Stimulated activated CD8-positive, alpha-beta memory T cell treated with anti-CD3 and anti-CD28 coated beads, Interleukin-12 subunit alpha, Interleukin-12 subunit beta, amount 100 ng/mL, for 1 hour (primary cell): ENCODE measurements at regions not wholly inside any gene's neighbourhood (a gene's known extent, or its start where the extent isn't known, plus 50 kb on each side); places are given as distances from the start of the nearest gene placed in this dataset.
"Not testable (repeated sequence)": the region's sequence is repeated elsewhere in the genome, so short reads cannot be mapped to it uniquely, and the experiment has no call there.

Source experiments
- DNase-seq: peaks from one replicate; pipeline ENCODE4 v3.0.0-alpha.2; 2020; ENCODE audit warnings: low read depth

DNA sequence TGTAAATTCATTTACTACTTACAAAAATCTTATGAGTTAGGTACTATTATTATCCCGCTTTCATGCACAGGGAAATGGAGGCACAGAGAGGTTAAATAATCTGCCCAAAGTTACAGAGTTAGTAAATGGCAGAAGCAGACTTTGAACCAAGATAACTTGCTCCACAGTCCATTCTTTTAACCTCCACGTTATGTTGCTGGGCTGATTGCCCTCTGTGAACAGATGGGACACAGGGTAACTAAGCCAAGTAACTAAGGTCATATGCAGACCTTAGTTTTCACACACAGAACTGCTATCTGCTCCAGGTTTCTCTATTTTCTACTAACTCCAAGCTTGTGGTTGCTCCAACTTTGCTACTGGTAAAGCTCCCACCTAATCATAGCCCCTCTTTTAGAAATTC is 147.1 kb upstream of the IFNG-AS1 start:
- no peak for DNase-seq

DNA sequence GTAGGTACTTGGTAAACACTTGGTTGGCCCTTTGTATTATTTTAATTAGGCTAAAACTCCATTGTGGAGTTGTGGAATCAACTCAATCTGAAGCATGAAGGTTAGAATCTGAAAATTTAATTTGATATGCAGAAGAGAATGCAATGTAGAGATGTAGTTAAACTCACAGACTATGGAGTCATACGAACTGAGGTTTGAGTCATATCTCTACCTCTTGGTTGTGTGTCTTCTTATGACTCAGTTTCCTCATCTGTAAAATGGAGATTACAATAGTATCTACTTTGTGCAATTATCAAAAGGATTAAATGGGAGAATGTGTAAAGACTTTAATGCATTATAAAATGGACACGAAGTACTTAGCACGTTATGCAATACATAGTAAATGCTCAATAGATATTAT is 146.0 kb upstream of the IFNG-AS1 start:
- no peak for DNase-seq

DNA sequence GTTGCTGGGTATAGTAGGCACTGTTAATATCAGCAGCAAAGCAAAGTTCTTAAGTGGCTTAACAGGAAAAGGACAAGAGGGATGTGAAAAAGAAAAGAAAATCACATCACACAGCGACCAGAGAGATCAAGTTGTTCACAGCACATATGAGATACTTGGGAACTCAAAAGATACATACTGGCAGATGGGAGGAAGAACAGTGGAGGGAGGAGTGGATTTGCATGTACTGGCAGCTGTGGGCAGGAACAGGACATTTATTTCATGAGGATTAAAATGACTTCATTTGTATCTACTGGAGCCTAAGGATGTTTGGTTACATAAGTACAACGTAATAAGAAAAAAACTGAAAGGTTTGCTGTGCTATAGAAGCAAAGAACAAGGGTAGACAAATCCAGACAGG is 136.5 kb upstream of the IFNG-AS1 start:
- DNase-seq, result no peak

DNA sequence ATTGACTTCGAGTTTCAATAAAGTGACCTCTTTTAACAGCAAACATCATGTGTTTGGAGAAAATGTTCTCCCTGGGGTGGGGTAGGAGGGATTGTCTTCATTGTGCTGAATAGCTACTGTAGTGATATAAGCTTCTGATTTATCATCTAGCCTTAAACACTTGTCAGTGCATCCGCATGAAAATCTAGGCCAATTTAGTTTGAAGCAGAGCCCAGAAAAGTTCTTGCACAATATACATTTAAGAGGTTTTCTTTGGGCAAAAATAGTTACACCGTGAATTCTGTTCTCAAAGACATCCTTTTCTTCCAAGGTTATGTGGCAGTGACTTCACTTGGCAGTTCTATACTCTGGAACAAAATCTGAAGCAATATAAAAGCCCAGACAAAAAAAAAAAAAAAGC is 136.0 kb upstream of the IFNG-AS1 start:
- DNase-seq, result no peak

DNA sequence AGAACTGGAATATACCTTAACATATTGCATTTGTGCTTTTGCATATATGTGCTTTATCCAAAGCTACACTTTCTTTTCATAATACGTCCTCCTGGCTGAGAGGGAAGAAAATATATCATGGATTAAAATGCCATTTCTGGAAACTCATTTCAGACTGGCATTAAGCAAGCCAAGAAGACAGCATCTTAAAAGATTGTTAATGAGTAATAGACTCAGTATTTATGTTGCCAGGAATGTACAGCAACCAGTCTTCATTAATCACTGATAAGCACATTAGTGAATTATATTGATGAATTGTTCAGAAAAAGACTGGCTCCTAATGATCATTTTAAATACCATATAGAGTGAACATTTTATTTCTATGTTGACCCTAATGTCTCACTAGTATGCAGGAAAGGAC is 134.9 kb upstream of the IFNG-AS1 start:
- DNase-seq, result no peak

DNA sequence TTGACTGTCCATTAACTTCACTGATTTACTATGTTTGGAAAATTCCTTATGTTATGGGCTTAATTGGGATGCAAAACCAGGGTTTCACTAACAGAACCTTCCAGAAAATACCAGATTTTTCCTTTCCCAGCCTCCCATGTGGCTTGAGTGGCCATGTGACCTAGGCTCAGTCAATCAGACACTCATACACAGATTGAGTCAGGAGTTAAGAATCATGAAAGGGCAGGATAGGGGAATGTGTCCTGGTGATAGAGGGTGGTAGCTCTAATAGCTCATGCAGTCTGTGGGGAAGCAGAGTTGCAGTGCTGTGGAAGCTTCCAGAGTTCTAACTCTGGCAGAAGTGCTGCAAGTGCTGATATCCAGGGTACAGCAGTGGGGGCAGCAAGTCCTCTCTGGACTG is 134.1 kb upstream of the IFNG-AS1 start:
- DNase-seq, result no peak

DNA sequence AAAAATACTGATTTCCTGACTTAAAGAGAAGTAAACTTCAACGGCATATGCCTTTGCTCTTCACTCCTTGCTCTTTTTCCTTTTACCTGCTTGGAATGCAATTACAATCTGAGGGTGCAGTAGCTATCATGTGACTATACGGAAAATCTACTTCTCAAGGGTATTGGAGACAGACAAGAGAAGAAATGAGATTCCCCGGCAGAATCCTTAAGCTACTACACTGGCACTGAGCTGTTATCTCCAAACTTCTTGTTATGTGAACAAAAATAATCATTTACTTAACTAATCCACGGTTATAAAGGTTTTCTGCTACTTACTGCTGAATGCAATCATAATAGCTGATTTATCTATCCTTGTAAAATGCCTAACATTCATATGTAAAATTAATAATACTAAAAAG is 118.0 kb upstream of the IFNG-AS1 start:
- DNase-seq, result no peak

DNA sequence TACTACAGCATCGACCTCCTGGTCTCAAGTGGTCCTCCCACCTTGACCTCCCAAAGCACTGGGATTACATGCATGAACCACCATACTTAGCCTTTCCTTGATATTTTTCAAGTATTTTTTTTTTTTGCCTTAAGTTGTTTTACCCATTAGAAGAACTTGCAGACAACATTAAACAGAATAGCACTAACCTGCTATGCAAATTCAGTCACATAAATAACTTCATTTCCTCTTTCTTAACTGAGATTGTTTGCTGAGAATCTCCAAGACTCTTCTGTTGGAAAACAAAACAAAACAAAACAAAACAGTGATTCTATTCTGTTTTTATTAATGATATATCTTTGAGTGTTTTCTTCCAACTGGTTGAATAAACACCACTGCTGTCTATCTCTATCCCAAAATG is 115.9 kb upstream of the IFNG-AS1 start:
- no peak for DNase-seq

DNA sequence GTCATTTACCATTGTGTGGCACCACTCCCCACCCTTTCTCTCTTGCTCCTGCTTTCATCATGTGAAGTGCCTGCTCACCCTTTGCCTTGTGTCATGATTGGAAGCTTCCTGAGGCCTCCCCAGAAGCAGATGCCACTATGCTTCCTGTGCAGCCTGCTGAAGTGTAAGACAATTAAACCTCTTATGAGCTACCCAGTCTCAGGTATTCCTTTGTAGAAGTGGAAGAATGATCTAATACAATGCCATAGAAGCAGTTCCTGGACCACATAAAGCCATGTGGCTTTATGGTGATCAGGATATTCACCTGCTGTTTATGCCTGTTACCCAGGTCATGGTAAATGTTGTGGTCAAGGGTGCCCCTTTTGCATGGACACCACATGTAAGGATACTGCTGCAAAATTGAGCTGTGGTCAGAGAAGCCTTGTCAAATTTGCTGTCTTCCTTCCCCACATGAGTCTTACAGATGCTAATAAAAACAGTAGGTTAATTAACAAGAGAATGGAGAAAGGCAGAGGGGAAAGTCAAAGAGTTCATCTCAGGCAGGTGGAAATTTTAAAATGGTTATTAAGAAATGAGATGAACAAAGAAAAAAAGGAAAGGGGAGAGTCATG is 112.8 kb upstream of the IFNG-AS1 start:
- no peak for DNase-seq

DNA sequence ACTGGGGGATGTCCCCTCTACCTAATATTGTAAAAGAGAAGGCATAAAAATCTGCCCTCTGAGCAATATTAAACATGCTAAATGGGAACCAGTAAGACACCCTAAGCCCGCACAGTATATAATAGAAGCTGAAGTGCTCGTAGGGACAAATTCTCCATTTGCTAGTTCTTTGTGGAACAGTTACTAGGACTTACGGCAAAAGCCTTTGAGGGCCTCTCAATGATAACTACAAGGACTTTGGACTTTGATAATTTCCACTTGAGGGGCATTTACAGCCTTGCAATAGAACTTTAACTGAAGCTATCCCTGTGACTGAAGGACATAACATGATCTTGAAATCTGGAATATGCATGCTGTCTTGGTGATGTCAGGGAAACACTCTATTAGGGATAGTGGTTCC is 111.5 kb upstream of the IFNG-AS1 start:
- DNase-seq, result no peak

DNA sequence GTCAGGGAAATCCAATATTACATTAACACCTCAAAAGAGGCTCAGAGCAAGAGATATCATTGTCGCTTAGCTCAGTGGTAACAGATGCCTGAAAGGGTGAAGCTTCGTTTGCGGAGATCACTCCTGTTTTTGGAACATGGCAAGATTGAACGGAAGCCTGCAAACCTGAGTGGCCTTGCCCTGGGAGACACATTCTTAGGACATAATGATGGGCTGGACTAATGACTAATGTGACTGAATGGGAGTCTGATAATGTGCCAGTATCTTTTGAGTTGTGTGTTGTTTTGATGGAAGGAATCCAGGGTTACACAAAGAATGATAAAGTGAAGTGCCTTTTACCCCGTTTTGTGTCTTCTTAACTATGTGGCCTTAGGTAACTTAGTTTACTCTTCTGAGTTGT is 109.3 kb upstream of the IFNG-AS1 start:
- no peak for DNase-seq

DNA sequence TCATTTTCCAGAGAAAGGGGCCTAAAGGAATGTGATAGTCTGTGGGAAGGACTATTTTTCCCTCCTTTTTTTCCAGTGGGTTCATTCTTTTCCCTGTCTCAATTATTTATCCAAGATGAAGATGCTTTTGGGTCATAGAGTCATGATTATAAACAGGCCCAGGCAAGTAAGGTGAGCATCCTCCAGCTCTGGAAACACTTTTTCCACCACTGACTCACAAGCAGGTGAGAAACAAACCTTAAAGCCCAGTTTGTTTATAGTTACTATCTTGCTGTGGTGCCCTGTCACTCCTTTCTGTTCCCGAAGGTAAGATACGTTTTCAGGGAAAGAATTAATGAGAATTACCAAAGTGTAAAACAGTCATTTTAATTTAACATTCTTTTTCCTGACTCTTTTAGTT is 107.7 kb upstream of the IFNG-AS1 start:
- no peak for DNase-seq

DNA sequence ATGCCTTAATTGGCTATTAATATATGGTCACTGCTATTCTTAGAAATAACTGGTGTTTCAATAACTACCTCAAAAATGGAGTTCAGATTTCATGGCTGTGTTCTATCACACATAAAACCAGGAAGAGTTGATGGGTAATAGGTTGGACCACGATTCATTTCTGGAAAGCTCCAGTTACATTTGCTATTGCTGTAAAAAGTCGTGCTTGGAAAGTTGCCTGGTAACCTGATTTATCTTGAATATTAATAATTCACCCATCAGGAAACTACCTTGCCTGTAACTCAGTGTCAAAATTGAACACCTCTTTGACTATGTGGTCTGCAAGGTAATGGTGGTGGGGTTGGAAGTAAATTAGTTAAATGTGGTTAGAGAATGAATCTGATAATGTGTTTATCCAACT is 104.7 kb upstream of the IFNG-AS1 start:
- no peak for DNase-seq

DNA sequence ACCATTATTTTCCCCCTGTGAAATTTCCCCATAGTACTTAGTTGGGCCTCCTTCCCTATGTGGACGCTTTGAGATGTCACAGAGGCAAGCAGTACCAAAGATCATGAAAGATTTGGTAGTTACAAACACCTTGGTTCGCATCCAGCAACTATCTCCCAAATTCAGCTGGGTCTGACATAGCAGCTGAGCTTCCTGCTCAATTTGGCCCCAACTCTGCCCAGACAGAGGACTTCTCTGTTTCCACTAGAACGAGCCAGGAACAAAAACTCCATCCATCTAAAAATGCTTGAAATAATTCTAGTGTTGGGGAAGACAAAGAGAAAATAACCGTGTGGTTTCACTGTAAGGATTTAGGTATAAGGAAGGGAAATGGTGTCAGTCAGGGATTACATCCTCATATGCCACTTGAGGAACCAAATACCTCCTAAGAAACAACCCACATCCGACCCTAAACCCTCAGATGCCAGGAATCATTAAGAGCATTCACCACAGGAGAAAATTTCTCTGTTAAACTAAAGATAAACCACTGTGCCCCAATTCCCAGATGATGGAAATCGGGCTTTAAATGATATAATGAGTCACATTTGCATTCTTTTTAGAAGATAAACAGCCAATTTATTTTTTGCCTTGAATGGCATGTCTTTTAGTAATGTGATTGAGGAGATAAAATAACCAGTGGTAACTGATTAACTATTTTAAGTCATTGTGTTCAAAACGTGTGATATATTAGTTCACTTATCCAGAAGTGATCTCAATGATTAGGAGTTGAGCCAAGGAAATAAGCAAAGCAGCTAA is 103.7 kb upstream of the IFNG-AS1 start:
- DNase-seq, result no peak

DNA sequence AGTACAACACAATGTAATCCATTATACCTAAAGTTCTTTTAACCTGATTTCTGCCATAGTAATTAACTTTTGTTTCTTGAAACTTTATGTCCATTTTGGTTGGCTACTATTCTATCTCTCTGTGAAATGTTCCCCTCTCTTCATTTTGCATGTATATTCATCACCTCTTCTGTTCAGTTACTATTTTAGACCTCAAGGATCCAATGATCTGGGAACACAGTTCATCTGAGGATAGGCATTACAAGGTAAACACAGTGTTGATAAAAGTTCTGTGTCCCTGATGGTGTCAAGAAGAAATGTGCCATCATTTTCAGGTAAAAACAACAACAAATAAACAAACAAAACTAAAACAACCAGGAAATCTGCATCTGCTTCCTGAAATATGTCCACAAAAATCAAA is 102.2 kb upstream of the IFNG-AS1 start:
- no peak for DNase-seq

DNA sequence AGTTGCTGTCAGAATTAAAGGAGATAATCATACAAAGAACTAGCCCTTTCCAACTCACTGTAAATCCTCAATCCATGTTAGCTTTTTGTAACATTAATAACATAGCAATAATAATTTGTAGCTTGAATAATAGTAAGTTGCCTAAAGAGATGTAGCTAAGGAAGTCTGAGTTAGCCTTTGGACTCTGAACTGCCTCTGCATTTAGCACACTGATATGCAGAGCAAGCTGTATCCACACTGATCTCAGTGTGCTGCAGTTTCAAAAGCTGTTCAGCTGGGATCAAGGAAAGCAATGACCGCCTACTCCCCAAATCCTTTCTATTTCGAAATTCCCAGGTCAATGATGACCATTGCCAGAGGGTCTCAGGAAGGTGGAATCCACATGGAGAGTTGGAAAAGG is 99.3 kb upstream of the IFNG-AS1 start:
- DNase-seq, result no peak

DNA sequence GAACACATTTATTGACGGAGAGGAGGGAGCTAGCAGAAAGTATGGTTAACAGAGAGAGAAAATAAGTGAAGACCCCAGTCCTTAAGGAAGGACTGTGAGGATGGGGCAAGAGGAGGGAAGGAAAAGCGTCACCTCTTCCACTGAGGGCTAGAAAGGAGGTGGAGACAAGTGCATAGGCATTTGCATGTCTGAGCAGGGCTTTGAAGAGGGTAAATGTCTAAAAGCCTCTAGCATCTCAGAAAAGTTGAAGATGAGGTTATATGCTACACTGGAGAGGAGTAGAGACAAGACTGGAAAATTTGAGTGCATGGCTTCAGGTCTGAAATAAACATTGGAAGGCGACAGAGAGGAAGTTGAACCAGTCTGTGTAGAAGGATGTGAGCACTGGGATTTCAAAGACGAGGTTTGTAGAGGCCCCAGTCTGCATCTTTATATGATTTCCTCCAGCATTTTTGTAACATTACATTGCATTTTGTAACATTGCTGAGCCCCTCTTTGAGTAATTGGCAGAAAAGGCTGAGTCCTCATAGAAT is 98.5 kb upstream of the IFNG-AS1 start:
- DNase-seq, result no peak

DNA sequence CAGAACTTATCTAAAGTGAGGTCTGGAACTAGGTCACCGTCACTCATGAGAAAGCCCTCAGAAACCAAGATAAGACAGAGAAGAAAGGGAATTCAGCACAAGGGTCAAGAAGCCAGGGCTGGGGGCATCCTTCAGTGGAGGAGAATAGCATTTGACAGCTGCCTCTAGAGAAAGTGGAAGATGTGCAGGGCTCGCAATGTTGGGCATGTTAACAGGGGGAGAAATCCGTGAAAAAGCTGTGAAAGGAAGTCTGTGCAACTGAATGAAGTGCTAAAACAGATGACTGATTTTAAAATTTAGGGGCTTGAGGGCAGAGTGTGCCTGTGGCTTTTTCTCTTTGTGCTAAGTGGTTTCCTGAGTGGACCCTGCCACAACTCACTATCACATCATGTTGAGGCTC is 97.7 kb upstream of the IFNG-AS1 start:
- DNase-seq, result no peak

DNA sequence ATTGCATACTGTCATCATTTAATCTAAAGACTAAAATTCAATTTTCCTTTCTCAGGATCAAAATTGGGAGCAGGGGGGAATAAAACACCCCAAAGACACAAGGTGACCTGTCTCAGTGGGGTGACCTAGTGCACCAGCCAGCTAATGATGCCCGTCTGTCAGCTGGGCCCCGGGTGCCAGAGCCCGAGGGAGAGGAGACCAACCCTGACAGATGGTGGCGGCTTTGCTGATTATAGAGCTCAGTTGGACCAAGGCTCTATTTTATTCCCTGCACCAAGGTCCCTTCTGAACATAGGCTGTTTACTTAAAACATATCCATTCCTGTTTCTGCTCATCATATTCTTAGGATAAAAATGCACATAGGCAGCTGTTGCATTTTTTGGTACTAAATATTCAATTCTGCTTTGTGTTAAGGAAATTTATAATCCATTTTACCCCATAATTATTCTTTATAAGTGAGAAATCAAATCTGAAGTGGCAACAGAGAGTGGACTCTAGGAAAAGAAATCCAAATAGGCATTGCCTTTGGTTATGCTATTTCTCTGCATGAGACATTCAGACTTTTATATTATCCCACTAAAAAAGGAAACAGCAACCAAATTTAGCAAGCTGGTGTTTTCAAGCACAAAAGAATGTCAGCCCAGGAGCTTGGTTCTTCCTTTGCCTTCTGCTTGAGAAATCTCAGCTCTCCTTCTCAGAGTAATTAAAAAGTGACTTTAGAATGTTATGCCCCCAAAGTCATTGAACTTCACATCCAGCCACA is 96.8 kb upstream of the IFNG-AS1 start:
- no peak for DNase-seq

DNA sequence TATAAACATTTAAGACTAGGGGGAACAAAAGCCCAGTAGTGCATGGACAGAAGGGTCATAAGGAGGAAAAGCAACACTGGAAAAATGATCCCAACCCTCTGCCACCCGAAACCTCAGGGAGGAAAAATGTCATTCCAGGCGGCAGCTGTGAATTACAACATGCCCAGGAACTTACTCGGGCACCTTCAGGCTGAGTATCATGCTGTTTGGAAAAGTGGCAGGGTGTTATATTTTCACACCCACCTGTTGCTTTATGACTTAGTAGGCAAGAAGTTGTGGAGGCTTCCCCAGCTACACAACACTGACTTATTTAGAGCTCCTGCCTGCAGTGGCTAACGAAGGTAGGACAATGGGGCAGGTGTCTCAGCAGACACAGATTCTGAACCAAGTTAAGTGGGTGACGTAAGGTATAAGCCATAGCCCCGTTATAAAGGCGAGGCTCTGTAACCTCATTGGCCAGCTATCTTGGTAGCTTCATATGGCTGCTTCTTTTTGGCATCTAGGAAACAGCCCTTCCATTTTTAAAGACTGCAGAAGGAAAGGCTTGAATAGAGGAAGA is 96.1 kb upstream of the IFNG-AS1 start:
- no peak for DNase-seq

DNA sequence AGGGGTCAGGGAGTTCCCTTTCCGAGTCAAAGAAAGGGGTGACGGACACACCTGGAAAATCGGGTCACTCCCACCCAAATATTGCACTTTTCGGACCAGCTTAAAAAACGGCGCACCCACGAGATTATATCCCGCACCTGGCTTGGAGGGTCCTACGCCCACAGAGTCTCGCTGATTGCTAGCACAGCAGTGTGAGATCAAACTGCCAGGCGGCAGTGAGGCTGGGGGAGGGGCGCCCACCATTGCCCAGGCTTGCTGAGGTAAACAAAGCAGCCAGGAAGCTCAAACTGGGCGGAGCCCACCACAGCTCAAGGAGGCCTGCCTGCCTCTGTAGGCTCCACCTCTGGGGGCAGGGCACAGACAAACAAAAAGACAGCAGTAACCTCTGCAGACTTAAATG is 88.8 kb upstream of the IFNG-AS1 start:
- not testable (repeated sequence) for DNase-seq

DNA sequence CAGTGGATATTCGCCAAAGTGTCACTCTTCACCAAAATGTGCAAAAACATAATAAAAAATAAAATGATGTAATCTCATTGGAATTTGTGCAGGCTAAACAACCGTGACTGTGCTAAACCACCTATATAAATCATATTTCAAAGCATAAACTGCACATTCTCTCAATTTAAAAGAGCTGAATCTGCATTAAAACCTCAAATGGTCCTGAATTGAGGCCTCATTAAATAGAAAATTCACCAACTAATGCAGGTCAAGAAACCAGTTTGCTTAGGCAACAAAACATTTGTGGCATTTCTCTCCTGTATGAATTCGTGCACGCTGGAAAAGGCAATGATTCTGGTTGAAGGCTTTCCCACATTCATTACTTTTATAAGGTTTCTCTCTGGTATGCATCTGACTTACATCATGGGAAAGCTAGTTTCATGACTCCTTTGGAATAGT is 80.1 kb upstream of the IFNG-AS1 start:
- DNase-seq, result no peak

DNA sequence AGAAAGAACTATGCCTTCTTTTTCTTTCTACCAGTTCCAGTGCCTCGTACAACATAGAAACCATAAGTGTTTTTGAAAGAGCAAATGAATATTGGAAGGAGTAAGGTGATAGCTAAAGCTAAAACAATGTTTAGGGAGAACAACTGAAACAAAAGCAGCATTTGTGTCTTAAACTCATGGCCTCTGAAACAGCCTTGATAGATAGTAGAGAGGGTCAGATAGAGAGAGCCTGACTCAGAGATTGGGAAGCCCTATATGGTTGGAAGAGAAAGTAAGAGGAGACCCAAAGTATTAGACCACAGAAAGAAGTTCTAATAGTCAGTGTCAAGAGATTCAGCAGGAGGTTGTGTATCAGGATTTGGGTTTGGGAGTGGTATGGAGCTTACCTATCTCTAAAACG is 79.6 kb upstream of the IFNG-AS1 start:
- DNase-seq, result no peak
